Neural progenitor cell (in vitro differentiated cells): ENCODE measurements at regions not wholly inside any gene's neighbourhood (a gene's known extent, or its start where the extent isn't known, plus 50 kb on each side); places are given as distances from the start of the nearest gene placed in this dataset.

Experiments
- EZH2 ChIP-seq: fragments of 200-600 bp; sonication (generic); IDR thresholded peaks from 2 replicates; pipeline ENCODE4 v1.6.1; 2017; ENCODE audit warnings: antibody characterized with exemption, mild to moderate bottlenecking, moderate library complexity
- TF ChIP-seq, protein P1 (sequence below): fragments of 200-600 bp; sonication (generic); IDR thresholded peaks from 2 replicates; pipeline ENCODE4 v1.5.1; 2017; ENCODE audit warnings: antibody characterized with exemption, mild to moderate bottlenecking

DNA sequence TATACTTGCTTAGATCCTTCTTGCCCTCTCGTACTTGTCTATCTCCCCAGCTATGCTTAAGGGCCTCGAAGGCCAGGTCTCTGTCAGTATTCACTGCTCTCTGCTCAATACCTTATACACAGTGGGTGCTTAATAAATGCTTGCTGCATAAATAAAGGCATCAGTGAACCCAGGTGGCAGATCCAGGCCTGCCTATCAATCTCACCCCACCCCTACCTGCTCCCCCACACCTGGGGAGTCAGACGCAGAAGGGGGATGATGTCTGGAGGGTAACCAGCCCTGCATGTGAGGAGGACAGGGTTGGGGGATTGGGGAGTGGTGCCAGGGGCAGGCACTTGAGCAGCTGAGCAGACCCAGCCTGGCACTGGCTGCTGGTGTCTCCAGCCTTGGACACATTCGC, 430.6 kb downstream of the MN1 start:
- TF ChIP-seq, protein P1, sequence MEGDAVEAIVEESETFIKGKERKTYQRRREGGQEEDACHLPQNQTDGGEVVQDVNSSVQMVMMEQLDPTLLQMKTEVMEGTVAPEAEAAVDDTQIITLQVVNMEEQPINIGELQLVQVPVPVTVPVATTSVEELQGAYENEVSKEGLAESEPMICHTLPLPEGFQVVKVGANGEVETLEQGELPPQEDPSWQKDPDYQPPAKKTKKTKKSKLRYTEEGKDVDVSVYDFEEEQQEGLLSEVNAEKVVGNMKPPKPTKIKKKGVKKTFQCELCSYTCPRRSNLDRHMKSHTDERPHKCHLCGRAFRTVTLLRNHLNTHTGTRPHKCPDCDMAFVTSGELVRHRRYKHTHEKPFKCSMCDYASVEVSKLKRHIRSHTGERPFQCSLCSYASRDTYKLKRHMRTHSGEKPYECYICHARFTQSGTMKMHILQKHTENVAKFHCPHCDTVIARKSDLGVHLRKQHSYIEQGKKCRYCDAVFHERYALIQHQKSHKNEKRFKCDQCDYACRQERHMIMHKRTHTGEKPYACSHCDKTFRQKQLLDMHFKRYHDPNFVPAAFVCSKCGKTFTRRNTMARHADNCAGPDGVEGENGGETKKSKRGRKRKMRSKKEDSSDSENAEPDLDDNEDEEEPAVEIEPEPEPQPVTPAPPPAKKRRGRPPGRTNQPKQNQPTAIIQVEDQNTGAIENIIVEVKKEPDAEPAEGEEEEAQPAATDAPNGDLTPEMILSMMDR: no peak
- TF ChIP-seq EZH2: no peak
